Suprapubic skin (tissue), 4 donors: ENCODE measurements at regions not wholly inside any gene's neighbourhood (a gene's known extent, or its start where the extent isn't known, plus 50 kb on each side); places are given as distances from the start of the nearest gene placed in this dataset.

Source experiments
- DNase-seq, 2 donors: peaks; one replicate each; pipeline ENCODE4 v3.0.0-alpha.2; 2019; ENCODE audit warnings: low spot score in 2 of 2
- H3K27ac ChIP-seq: fragments of 200-600 bp; sonication (generic); one replicate; pipeline ENCODE4 v1.5.1; 2019
- H3K27me3 ChIP-seq: fragments of 200-600 bp; sonication (generic); one replicate; pipeline ENCODE4 v1.5.1; 2019
- H3K36me3 ChIP-seq: fragments of 200-600 bp; sonication (generic); one replicate; pipeline ENCODE4 v1.5.1; 2019
- H3K4me1 ChIP-seq: fragments of 200-600 bp; sonication (generic); one replicate; pipeline ENCODE4 v1.5.1; 2019
- H3K4me3 ChIP-seq: fragments of 200-600 bp; sonication (generic); one replicate; pipeline ENCODE4 v1.5.1; 2019; ENCODE audit warnings: mild to moderate bottlenecking
- H3K9me3 ChIP-seq: fragments of 200-600 bp; sonication (generic); one replicate; pipeline ENCODE4 v1.5.1; 2019
- EP300 ChIP-seq: sonication (generic); formaldehyde crosslinking; IDR thresholded peaks from one replicate; pipeline ENCODE4 v1.6.1; 2017; ENCODE audit warnings: antibody characterized with exemption
- POLR2A ChIP-seq, 2 donors: fragments of 450-650 bp; IDR thresholded peaks; one replicate each; pipeline ENCODE4 v1.6.1; 2017; ENCODE audit warnings: antibody characterized with exemption in 2 of 2, mild to moderate bottlenecking in 2 of 2, moderate library complexity in 2 of 2
- POLR2AphosphoS5 ChIP-seq, 3 donors: sonication (generic); formaldehyde crosslinking; IDR thresholded peaks; one replicate each; pipeline ENCODE4 v1.6.1; 2017; ENCODE audit warnings: antibody characterized with exemption in 3 of 3
- WGBS: methylation state at CpG from one replicate; pipeline ENCODE4 v1.1.5; 2018; 5-methylcytosine and 5-hydroxymethylcytosine counted together
- TF ChIP-seq, protein P1 (sequence below), 2 donors: fragments of 200-600 bp in 1 of 2; fragments of 450-650 bp in 1 of 2; sonication (generic) in 1 of 2; IDR thresholded peaks; one replicate each; pipeline ENCODE4 v1.5.1; 2016 to 2019; ENCODE audit warnings: antibody characterized with exemption in 2 of 2, mild to moderate bottlenecking in 1 of 2, moderate library complexity in 1 of 2

DNA sequence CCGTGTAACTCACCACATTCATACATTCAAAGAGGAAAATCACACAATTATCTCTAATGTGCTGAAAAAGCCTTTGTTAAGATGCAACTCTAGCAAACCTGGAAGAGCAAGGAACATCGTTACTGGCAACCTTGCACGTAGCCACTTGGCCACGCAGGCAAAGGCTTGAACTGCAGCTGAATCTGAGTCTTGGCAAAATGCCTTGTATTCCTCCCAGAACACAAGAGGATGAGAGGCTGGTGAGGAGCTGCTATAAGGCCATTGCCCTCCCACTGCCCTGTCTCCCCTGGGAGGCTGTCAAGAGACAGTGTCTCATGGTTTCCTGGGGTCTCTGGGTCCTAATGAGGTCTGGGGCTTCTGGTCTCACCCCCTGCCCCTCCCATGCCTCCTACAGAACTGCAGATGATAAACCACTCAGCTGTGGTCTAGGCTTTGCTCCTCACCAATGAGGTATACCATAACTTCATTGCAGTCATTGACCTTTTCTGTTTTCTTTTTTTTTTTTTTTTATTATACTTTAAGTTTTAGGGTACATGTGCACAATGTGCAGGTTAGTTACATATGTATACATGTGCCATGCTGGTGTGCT is 141.4 kb downstream of the SPP2 start:
- WGBS = 26% methylated on average over 4 of the region's 4 CpGs
- no peaks in the 10 kb centered on the region for H3K4me1 ChIP-seq
- H3K9me3 ChIP-seq = no peaks in the 10 kb centered on the region
- no peak for DNase-seq
- peaks cover 4% of the 10 kb centered on the region for H3K27me3 ChIP-seq
- TF ChIP-seq, protein P1, sequence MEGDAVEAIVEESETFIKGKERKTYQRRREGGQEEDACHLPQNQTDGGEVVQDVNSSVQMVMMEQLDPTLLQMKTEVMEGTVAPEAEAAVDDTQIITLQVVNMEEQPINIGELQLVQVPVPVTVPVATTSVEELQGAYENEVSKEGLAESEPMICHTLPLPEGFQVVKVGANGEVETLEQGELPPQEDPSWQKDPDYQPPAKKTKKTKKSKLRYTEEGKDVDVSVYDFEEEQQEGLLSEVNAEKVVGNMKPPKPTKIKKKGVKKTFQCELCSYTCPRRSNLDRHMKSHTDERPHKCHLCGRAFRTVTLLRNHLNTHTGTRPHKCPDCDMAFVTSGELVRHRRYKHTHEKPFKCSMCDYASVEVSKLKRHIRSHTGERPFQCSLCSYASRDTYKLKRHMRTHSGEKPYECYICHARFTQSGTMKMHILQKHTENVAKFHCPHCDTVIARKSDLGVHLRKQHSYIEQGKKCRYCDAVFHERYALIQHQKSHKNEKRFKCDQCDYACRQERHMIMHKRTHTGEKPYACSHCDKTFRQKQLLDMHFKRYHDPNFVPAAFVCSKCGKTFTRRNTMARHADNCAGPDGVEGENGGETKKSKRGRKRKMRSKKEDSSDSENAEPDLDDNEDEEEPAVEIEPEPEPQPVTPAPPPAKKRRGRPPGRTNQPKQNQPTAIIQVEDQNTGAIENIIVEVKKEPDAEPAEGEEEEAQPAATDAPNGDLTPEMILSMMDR (IDR thresholded peaks at IDR 0.05) = no peak
- TF ChIP-seq EP300 (no peak), POLR2AphosphoS5 (IDR thresholded peaks at IDR 0.05) (no peak), POLR2A (IDR thresholded peaks at IDR 0.05) (no peak)
- H3K36me3 ChIP-seq = no peaks in the 10 kb centered on the region
- H3K4me3 ChIP-seq = no peak overlapping the region
- no peak overlapping the region for H3K27ac ChIP-seq

DNA sequence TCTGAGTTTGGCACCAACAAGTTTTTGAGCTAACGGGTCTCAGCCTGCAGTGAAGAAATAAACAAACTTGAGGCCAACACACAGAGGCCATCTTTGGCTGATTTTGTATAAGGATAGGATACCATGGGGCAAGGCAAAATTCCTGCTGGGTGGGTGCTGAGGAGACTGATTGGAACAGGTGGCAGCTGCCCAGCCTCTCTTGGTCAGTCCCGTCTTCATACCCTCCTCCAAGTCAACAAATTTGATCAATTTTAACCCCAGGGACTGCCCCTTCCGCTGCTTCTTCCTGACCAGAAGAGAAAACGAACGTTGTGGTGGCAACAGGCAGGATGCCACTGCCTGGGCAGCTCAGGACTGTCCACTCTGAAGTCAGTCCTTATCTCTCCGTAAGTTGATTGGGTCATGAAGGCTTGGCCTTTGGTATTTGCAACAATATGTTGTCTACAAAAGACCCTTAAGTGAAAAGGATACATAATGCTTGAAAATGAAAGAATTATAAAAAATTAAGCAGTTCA is 139.3 kb downstream of the SPP2 start:
- Histone ChIP-seq H3K9me3 (no peaks in the 10 kb centered on the region), H3K27me3 (peaks cover 4% of the 10 kb centered on the region), H3K27ac (no peak overlapping the region), H3K4me3 (no peak overlapping the region), H3K4me1 (no peaks in the 10 kb centered on the region), H3K36me3 (no peaks in the 10 kb centered on the region)
- DNase-seq = no peak
- WGBS = 64% methylated on average over 6 of the region's 6 CpGs
- TF ChIP-seq POLR2AphosphoS5 (IDR thresholded peaks at IDR 0.05) (no peak), EP300 (no peak), POLR2A (IDR thresholded peaks at IDR 0.05) (no peak)
- TF ChIP-seq, protein P1 (IDR thresholded peaks at IDR 0.05) = no peak

DNA sequence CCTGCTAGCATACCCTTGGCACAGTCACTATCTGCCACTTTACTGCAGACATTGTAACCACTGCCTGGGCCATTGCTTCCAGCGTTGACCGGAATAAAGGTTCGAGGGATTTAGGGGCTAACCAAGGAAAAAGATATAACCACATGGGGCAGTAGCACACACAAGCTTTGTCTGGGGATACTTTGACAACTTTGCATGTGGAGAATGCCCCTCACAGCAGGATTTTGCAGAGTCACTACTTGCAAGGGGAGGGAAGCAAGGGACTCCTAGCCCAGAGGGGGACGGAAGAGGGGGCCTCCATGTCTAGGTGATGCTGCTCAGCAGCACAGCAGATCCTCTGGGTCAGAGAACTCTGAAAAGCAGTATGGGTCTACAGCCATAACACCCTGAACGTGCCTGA is 138.7 kb downstream of the SPP2 start:
- Histone ChIP-seq H3K9me3 (no peaks in the 10 kb centered on the region), H3K4me1 (no peaks in the 10 kb centered on the region), H3K27ac (no peak overlapping the region), H3K36me3 (no peaks in the 10 kb centered on the region), H3K4me3 (no peak overlapping the region), H3K27me3 (peaks cover 4% of the 10 kb centered on the region)
- DNase-seq = no peak
- 72% methylated on average over 5 of the region's 5 CpGs for WGBS
- TF ChIP-seq EP300 (no peak), POLR2A (IDR thresholded peaks at IDR 0.05) (no peak), POLR2AphosphoS5 (IDR thresholded peaks at IDR 0.05) (no peak)
- TF ChIP-seq, protein P1 (IDR thresholded peaks at IDR 0.05) = no peak

DNA sequence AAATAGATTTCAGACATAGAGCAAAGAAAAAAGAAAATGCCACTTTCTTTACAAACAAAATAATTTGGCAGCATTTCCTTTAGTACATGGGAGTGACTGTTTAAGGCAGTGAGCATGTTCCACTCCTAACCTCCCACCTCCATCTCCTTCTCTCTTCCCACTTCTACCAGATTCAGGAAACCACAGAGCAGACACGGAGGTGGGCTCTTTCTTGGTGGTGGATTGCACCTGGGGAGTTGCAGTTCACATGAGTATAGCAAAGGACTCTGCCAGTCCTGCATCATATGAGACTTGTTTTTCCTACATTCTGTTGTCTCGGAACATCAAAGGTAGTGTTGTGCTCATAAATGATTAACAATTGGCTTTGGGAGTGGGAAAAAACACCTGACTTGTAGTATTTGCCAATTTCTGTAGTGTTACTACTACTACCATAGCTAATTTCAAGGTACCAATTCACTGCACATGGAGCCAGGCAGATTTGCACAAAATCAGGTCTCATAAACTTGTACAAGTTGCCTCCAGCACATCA is 137.2 kb downstream of the SPP2 start:
- Histone ChIP-seq H3K4me1 (no peaks in the 10 kb centered on the region), H3K4me3 (no peak overlapping the region), H3K36me3 (no peaks in the 10 kb centered on the region), H3K27me3 (peaks cover 10% of the 10 kb centered on the region), H3K9me3 (no peaks in the 10 kb centered on the region), H3K27ac (no peak overlapping the region)
- WGBS = 64% methylated on average over 2 of the region's 2 CpGs
- no peak for DNase-seq
- TF ChIP-seq, protein P1 (IDR thresholded peaks at IDR 0.05) = no peak
- TF ChIP-seq EP300 (no peak), POLR2A (IDR thresholded peaks at IDR 0.05) (no peak), POLR2AphosphoS5 (IDR thresholded peaks at IDR 0.05) (no peak)

DNA sequence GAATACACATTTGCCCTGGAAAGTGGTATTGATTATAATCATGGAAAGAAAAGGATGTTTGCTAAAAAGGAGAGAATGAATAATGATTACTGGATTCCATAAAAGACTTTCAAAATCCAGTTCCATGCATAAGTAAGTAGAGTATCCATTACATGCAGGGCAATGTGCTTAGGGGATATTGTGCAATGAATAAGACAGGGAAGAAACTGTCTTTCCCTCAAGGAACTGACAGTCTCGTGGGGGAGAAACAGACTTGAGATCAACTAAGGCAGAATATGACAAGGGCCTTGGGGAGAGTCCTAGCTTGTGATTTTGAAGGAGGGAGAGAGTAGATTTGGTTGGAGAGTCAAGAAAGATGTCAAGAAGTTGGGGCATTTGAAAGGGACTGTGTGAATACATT is 130.6 kb downstream of the SPP2 start:
- Histone ChIP-seq H3K36me3 (no peaks in the 10 kb centered on the region), H3K4me1 (no peaks in the 10 kb centered on the region), H3K9me3 (no peaks in the 10 kb centered on the region), H3K27ac (no peak overlapping the region), H3K27me3 (peaks cover 10% of the 10 kb centered on the region), H3K4me3 (no peak overlapping the region)
- TF ChIP-seq POLR2A (IDR thresholded peaks at IDR 0.05) (no peak), EP300 (no peak), POLR2AphosphoS5 (IDR thresholded peaks at IDR 0.05) (no peak)
- TF ChIP-seq, protein P1 (IDR thresholded peaks at IDR 0.05) = no peak
- 62% methylated on average over 1 of the region's 1 CpG for WGBS
- no peak for DNase-seq
